Amniotic stem cell (primary cell): ENCODE measurements at regions not wholly inside any gene's neighbourhood (a gene's known extent, or its start where the extent isn't known, plus 50 kb on each side); places are given as distances from the start of the nearest gene placed in this dataset.

Experiments
- DNase-seq: peaks from one replicate; lab custom pipeline; 2025; lab: John Stamatoyannopoulos, UW

- DNase-seq = no peak
These were observed 950.5 kb upstream of the INTU start for GRCh38 chr4:126682250-126682649.

DNA sequence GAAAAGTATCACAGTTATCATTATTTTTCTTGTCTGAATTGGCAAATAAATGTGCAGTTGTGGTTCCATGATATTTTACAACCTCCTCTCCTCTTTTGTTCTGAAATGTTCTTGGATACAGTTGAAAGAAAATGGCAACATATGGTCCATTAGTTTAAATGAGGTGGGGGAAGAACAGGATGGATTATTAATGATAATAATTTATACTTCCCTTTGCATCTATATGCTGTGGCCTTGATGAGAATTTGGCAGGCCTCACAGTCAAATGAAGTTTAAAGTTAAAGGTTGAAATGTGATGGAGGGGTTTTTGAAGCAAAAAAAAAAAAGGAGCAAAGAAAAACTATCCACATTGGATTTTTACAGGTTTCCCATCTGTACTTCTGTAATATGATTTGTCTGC, 946.3 kb upstream of the INTU start:
- DNase-seq = no peak

GRCh38 chr4:126687655-126688358, 945.0 kb upstream of the INTU start:
- no peak for DNase-seq

GRCh38 chr4:126691797-126692196, 941.0 kb upstream of the INTU start:
- DNase-seq = no peak

DNA sequence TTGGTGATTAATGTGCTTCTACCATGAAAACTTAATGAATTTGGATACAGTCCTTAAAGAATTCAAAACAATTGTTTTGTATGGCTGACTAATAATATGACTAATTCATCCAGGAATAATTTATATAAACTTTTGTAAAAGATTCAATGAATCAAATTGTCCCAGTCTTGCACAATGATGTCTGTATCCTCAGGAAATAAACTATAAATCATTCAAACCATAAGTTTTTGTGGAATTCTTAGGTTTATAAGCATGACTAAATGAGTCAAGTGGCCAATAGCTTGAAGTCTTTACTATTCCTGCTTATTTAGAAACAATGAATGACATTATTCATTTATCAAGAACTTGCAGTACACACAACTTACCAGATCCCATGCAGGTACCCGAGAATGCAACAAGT, 935.0 kb upstream of the INTU start:
- no peak for DNase-seq

GRCh38 chr4:126698224-126698623, 934.5 kb upstream of the INTU start:
- DNase-seq = no peak

GRCh38 chr4:126701756-126702155, 931.0 kb upstream of the INTU start:
- DNase-seq = no peak

- no peak for DNase-seq
These were observed 930.0 kb upstream of the INTU start for GRCh38 chr4:126702747-126703146.

DNA sequence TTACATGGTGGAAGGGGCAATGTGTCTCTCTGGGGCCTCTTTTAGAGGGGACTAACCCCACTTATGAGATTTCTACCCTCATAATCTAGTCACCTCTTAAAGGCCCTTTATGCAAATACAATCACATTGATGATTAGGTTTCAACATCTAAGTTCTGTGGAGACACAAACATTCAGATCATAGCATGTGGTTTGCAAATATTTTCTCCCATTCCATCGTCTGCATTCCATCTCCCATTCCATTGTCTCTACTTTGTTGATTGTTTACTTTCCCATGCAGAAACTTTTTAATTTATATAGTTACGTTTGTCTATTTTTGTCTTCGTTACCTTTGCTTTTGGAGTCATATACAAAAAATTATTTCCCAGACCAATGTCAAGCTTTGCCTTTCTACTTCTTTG, 927.5 kb upstream of the INTU start:
- DNase-seq = no peak

DNA sequence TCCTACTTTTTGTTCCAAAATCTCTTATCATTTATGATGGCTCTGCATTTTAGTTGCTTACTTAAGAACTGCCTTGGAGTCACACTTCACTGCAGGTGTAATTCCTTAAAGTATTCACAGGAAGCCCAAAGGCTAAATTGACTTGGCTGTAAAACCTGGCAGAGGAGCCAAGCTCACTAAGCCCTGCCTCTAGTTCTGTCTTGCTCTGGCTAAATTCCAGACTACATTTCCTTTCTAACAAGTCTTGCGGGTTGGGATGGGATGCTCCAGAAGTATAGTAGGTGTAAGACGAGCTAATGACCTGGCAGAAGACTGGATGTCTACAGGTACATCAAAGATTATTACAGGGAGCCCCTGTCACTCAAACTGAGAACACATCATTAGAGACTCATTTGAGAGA, 924.0 kb upstream of the INTU start:
- no peak for DNase-seq

DNA sequence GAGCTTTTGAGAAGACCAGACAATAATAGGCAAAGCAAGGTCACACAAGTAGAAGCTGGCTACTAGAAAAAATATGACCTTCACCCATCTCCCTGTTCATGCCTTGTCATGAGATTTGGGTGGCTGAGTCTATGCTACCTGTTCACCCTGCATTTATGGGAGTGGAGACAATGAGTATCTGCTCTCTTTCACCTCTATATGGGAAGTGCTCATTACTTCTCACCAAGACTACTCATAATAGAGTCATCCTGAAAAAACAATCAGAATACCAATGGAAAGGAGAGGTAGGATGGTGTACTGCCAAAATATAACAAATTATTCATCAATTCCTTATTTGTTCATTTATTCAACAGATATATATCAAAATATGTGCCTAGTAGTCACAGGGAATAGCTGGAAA, 921.8 kb upstream of the INTU start:
- no peak for DNase-seq

- no peak for DNase-seq
These were observed 917.7 kb upstream of the INTU start for GRCh38 chr4:126715067-126715466.

GRCh38 chr4:126715681-126716080, 917.1 kb upstream of the INTU start:
- DNase-seq = no peak

DNA sequence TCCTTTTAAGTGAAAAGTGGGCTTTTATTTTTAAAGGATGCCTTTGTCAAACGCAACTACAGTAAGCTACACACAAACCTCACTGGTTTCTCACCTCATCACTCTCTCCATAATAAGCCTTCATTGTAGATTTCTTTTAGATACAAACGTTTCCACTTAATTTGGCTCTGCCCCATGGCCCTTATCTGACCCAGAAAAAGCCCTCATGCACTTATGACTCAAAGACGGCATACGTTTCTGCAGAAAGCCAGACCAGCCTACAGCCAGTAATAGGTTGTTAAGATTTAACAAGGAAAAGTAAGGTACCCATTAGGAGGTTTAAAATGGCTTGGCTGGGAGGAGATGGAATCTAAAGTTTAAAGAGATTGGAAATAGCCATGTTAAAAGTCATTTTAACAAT, 914.6 kb upstream of the INTU start:
- DNase-seq = no peak

DNA sequence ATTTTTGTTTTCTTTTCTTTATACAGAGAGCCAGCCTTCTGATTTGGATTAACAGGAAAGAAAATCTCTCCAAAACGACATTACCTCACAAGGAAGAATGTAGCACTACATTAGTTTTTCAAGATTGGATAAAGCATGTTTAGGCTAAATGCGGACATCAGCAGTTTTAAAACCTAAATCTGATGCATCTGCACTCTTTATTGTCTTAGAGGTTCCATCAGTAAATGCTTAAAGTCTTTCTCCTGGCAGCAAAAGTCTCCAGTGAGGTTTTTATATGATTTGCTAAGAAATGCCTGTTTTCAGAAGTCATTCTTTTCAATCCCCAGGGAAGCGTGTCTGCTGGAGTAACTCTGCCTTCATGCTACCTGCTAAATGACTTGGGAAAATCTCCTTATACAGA, 912.9 kb upstream of the INTU start:
- DNase-seq = no peak

GRCh38 chr4:126725906-126726305, 906.9 kb upstream of the INTU start:
- no peak for DNase-seq

DNA sequence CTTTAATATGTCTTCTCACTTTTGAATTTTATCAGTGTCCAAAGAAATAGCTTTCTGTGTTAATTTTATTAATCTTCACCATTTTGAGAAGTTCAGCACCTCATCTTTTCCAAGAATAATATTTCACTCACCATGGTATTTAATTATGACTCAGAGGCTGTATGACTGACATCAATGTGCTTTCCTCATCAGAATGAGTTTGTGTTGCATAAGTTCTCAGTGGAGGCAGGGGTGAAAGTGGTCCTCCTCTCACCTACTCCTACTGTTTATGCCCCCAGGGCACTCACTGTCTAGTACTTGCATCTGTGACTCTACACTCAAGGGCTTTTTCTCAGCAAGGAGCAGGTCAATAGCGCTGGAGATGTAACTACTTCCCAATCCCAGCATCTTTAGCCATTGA, 905.3 kb upstream of the INTU start:
- no peak for DNase-seq

- no peak for DNase-seq
These were observed 901.7 kb upstream of the INTU start for GRCh38 chr4:126731062-126731461.

DNA sequence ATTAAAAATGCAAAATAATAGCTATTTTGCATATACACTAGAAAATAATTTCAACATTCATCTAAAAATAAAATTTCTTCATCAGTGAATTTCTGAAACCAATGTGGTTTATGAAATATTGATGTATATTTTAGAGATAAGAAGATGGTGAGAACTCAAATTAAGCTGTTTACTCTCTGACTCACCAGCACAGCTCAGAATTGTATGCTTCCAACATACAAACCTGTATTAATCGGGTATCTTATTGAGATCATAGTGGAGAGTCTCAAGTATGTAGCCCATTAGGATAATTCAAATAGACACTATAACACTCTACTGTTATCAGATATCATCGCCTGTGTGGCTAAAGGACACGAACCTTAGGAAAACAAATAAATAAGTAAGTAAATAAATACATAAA, 899.5 kb upstream of the INTU start:
- no peak for DNase-seq

GRCh38 chr4:126734465-126734864, 898.3 kb upstream of the INTU start:
- DNase-seq = no peak

- DNase-seq = no peak
These were observed 897.2 kb upstream of the INTU start for GRCh38 chr4:126735294-126736132.

DNA sequence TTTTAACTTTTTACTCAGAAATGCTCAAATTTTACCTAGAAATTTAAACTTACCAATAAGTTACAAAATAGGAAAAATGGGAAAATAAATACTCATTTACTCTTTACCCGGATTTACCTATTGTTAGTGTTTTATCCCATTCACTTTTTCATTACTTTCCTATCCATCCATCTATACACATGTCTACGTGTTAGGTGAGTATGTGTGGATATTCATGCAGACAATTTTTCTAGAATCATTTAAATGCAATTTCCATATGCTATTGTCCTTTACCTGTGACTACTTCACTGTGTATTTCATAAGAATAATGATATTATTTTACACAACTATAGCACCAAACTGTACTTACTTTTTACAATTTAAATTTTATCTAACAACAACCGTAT, 896.6 kb upstream of the INTU start:
- no peak for DNase-seq

- no peak for DNase-seq
These were observed 894.7 kb upstream of the INTU start for GRCh38 chr4:126737899-126738526.
